HG03175 (cell line): ENCODE measurements at regions not wholly inside any gene's neighbourhood (a gene's known extent, or its start where the extent isn't known, plus 50 kb on each side); places are given as distances from the start of the nearest gene placed in this dataset.
A peak's percentile ranks its signal among the peaks of the same experiment; 100 is the strongest.

Experiments used
- ATAC-seq: cut with Tn5 transposase; IDR thresholded peaks from one replicate; pipeline ENCODE4 v1.9.1; 2021; ENCODE audit warnings: mild to moderate bottlenecking, moderate library complexity; ENCODE audit not compliant: unreplicated experiment

DNA sequence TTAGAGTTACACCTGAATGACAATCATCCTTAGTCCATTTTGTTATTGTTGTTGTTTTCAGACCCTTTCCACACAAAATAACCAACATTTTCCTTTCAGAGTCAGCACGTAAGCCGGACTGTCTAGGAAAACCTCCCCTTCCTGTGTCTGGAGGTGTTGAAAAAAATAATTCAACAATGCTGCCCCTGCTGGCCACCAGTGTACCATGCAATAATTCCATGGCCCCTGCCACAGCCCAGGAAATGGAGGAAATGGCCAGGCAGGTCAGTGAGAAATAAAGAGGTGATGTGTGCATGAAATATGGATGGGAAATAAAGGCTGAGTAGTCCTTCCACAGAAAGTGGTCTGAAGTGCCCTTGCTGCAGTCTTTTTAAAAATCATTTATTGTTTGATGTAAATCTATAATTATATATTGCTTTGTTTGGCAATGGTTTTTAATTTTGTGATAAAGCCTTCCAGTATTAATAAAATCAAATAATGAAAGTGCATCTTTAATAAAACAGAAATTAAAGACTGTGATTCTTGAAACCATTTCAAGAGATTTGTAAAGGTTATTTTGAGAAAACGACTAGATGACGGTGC is 152.8 kb upstream of the PAPPA start:
- peak; percentile 76 for ATAC-seq

DNA sequence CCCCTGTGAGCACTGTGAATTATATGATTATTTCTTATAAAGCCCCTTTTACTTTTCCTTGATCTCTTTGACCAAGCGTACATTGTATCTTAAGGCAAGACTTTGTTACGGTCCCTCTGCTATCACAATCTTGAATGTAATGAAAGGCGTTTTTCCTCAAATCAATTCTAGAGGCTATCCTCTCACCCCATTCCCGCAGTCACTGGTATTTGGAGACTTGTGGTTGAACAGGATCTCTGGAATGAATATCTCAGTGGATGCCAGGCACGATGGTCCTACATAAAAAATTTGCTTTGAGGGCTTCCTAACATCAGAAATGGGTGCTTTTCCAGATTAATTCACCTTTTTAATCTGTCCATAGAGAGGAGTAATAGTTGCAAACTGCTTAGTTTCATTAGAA is 151.4 kb upstream of the PAPPA start:
- ATAC-seq: no peak

DNA sequence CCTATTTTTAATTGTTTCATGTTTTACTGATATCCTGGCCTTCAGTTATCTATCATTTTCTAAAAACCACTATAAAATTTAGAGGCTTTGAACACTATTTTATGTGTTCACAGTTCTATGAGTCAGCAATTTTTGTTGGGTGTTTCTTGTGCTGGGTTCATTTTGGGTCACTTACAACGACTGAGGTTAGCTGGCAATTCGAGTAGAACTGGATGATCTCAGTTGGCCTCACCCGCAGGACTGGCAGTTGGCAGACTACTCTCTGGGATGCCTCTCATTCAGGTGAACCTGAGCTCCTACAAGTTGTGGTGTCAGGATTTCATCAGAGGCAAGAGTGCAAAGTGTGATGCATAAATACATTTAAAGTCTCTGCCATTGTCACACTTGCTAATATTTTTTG is 151.0 kb upstream of the PAPPA start:
- no peak for ATAC-seq

GRCh38 chr9:116003397-116003796 is 150.2 kb upstream of the PAPPA start:
- no peak for ATAC-seq

DNA sequence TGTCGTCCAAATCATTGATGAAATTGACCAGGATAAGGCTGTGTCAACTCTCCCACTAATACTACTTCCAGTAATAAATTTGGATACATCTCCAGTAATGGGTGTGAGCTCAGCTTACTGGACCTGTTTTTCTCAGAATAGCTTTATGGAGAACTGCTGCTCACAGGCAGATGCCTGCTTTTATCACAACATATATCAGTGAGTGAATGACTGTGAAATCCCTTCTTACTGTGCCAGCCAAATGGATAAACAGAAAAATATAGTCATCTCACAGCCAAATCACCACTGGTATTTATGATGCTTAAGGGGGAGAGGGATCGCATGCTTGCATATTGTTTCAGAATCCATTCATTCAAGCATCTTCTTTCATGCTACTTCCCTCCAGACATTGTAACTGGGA is 148.4 kb upstream of the PAPPA start:
- no peak for ATAC-seq

DNA sequence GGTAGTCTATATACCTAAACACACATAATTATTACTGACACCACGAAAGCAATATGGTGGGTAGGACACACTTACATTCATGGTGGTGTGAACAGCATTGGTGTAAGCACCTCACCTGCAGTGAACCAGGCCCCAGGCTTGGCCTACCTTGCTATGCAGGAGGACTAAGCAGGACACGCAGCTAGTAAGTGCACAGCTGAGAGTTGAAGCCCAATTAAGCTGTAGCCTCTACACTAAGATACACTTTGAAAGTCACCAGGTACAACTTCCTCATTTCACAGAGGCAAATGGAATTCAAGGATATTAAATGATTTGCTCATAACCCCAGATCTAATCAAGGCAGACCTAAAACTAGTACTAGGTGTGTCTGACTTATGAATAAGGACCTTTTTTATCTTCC is 145.8 kb upstream of the PAPPA start:
- no peak for ATAC-seq

- ATAC-seq: no peak
Observed at GRCh38 chr9:116008278-116008677, 145.3 kb upstream of the PAPPA start.

GRCh38 chr9:116009420-116009819 is 144.2 kb upstream of the PAPPA start:
- ATAC-seq: no peak

DNA sequence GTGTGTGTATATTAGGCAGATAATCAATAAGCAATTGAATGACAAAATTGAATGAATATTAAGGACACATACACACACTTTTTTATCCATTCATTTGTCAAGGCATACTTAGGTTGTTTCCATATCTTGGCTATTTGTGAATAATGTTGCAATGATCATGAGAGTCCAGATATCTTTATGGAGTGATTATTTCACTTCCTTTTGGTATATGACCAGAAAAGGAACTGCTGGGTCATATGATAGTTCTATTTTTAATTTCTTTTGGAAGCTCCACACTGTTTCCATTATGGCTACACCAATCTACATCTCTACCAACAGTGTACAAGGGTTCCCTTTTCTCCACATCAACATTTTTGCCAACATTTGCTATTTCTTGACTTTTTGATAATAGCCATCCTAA is 137.7 kb upstream of the PAPPA start:
- ATAC-seq: no peak

GRCh38 chr9:116020146-116020545 is 133.4 kb upstream of the PAPPA start:
- no peak for ATAC-seq

- no peak for ATAC-seq
Observed at GRCh38 chr9:116020801-116021200, 132.8 kb upstream of the PAPPA start.

- ATAC-seq: no peak
Observed at GRCh38 chr9:116027096-116027495, 126.5 kb upstream of the PAPPA start.

GRCh38 chr9:116027511-116027910 is 126.1 kb upstream of the PAPPA start:
- no peak for ATAC-seq

DNA sequence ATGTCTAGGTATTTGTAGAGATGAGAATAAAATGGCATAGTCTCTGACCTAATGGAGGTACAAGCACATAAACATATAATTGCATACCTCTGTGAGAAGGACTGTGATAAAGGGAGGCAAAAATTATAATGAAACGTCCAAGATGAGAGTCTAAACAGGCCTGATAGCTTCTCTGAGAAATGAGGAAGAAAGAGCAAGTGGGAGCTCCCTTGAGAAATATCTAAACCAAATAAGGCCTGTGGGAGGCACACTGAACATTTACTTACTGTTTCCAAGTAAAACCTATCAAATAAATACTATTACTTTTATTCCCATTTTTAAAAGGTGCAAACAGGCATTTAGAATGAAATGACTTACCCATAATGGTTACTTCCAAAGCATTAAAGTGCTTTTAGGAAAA is 125.6 kb upstream of the PAPPA start:
- no peak for ATAC-seq

- ATAC-seq: no peak
Observed at GRCh38 chr9:116030517-116030916, 123.1 kb upstream of the PAPPA start.

- no peak for ATAC-seq
Observed at GRCh38 chr9:116032683-116033440, 120.7 kb upstream of the PAPPA start.

DNA sequence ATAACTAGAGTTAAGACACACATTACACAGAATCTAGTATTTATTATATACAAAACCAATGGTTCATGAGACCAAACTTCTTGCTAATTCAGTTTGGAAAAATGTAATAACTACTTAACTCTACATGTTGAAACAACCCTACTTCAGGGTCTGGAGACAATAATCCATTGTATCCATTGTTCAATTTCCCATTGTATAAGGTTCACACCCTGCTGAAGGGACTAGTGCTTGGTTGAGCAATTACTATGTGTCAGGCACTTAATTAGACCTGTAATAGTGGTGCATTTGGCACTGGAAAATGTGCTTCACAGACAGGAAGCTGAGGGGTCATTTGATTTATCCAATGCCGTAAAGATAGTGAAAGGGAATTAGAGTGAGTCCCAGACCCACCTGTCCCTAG is 114.3 kb upstream of the PAPPA start:
- ATAC-seq: no peak

DNA sequence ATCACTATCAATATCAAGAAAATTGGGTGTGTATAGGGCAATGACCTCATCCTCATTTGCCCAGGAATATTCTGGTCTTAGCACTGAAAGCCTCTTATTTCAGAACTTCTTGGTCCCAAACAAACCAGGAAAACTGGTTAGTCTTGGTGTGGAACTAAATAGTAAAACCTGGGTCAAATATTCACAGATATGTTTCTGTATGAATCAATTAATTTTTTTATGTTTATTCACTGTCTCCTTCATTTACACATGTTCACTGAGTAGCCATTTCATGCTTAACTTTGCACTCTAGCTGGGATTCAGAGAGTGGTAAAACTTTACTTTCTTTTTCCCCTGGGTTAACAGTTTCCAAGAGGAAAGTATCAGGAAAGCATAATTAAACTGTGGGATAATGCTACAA is 113.7 kb upstream of the PAPPA start:
- ATAC-seq: no peak

DNA sequence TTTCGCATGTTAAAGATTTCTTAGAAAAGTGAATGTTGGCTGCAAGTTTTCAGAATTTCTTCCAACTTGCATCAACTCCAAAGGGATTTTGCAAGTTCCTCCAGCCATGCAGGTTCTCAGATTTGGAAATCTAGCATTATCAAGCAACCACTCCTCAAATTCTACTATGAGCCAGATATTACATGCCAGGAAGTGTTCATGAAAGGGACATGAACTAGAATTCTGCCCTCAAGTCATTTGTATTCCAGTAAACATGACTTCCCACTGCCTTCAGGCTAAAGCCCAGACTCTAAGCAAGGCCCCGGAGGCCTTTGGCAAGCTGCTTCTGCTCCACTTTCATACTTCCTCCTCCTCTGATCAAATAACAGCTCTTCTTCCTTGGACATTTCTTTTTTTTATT is 111.3 kb upstream of the PAPPA start:
- no peak for ATAC-seq

DNA sequence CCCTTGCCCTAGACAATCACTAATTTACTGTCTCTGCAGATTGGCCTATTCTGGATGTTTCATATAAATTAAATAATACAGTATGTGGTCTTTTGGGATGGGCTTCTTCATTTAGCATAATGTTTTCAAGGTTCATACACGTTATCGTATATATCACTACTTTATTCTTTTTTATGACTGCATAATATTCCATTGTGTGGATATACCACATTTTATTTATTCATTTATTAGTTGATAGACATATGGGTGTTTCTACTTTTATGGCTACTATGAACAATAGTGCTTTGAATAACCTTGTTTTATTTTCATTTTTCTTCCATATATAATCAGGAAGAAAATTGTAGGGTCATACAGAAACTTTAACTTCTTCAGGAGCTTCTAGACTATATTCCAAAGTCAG is 108.5 kb upstream of the PAPPA start:
- no peak for ATAC-seq

GRCh38 chr9:116048081-116048480 is 105.5 kb upstream of the PAPPA start:
- ATAC-seq: no peak

GRCh38 chr9:116049456-116049855 is 104.1 kb upstream of the PAPPA start:
- no peak for ATAC-seq

DNA sequence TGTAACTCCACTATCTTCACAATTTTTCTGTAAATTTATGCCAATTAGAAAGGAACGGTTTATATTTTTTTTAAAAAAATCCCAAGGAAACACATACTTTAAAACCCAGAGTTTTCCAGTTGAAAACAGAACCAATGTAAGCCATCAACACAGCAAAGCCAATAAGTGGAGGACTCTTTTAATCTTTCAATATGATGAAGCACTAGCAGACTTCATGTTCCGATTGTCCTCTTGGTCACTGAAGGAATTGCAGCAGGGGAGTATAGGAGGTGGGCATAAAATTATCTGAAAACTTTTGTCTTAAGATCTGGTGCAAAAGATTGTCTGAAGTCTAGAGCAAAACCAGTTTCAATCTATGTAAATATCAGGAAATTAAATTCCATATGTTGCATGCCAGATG is 102.1 kb upstream of the PAPPA start:
- no peak for ATAC-seq
